T-cell (primary cell): ENCODE measurements at regions not wholly inside any gene's neighbourhood (a gene's known extent, or its start where the extent isn't known, plus 50 kb on each side); places are given as distances from the start of the nearest gene placed in this dataset.

ENCODE experiments used
- ATAC-seq, 4 experiments: fragments of 200-7000 bp in 3 of 4; fragments of 150-1000 bp in 1 of 4; cut with Tn5 transposase; replicated peaks in 1 of 4; 1 replicate in 3 of 4; 2 replicates in 1 of 4; pipeline ENCODE4 v1.10.0; 2021; ENCODE audit warnings: moderate library complexity in 3 of 4, mild to moderate bottlenecking in 2 of 4, moderate number of reproducible peaks in 1 of 4
- CTCF ChIA-PET, 2 donors: fragments of 300-600 bp; sonication (Branson Sonifier 250); formaldehyde crosslinking; loops; one replicate each; lab custom pipeline; 2022; ENCODE audit warnings: antibody characterized with exemption in 2 of 2; lab: Charles Lee
- POLR2A ChIA-PET, 2 donors: fragments of 300-600 bp; sonication (Branson Sonifier 250); formaldehyde crosslinking; loops; one replicate each; lab custom pipeline; 2022; ENCODE audit warnings: antibody characterized with exemption in 2 of 2; lab: Charles Lee
- DNase-seq, 35 experiments: peaks; one replicate each; pipeline versions ENCODE4 v3.0.0 to v3.0.0-alpha.2; 2013 to 2023
- H3K27ac ChIP-seq: one replicate; pipeline ENCODE4 v1.5.1; 2013; ENCODE audit warnings: low read length
- H3K27me3 ChIP-seq, 2 experiments: replicated peaks in 1 of 2; 1 replicate in 1 of 2; 2 replicates in 1 of 2; pipeline versions ENCODE4 v1.6.1 to v1.7.0; 2013; ENCODE audit warnings: low read length in 1 of 2, mixed read lengths in 1 of 2; ENCODE audit not compliant: control insufficient read depth in 2 of 2, insufficient read depth in 2 of 2; ENCODE audit errors: extremely low read depth in 1 of 2
- H3K36me3 ChIP-seq, 2 donors: 1 replicate in 1 of 2; 2 replicates in 1 of 2; pipeline versions ENCODE4 v1.6.1 to v1.7.0; 2013; ENCODE audit warnings: low read length in 1 of 2; ENCODE audit not compliant: control insufficient read depth in 2 of 2, insufficient read depth in 1 of 2; ENCODE audit errors: extremely low read depth in 1 of 2
- H3K4me1 ChIP-seq, 2 experiments: 1 replicate in 1 of 2; 2 replicates in 1 of 2; pipeline versions ENCODE4 v1.6.1 to v1.7.0; 2013; ENCODE audit warnings: low read length in 2 of 2, mixed read lengths in 1 of 2; ENCODE audit not compliant: insufficient read depth in 2 of 2, control insufficient read depth in 1 of 2; ENCODE audit errors: extremely low read depth in 1 of 2
- H3K4me3 ChIP-seq, 2 donors: 1 replicate in 1 of 2; 2 replicates in 1 of 2; pipeline versions ENCODE4 v1.5.1 to v1.7.0; 2013; ENCODE audit warnings: mild to moderate bottlenecking in 2 of 2, low read length in 1 of 2, moderate library complexity in 1 of 2; ENCODE audit not compliant: control insufficient read depth in 1 of 2; ENCODE audit errors: extremely low read depth in 1 of 2
- H3K9me3 ChIP-seq: 2 replicates; pipeline ENCODE4 v1.7.0; 2013
- H3K27ac Mint-ChIP-seq, 2 donors: one replicate each; pipeline ENCODE4 v1.8.0; 2020 to 2021; ENCODE audit warnings: mild to moderate bottlenecking in 2 of 2, mixed read lengths in 2 of 2
- H3K27me3 Mint-ChIP-seq, 2 donors: one replicate each; pipeline ENCODE4 v1.8.0; 2021 to 2022; ENCODE audit warnings: mixed read lengths in 2 of 2
- H3K36me3 Mint-ChIP-seq: one replicate; pipeline ENCODE4 v1.8.0; 2021; ENCODE audit warnings: mixed read lengths
- H3K4me1 Mint-ChIP-seq, 3 donors: one replicate each; pipeline ENCODE4 v1.8.0; 2020 to 2022; ENCODE audit warnings: mixed read lengths in 3 of 3, mild to moderate bottlenecking in 1 of 3
- H3K4me3 Mint-ChIP-seq, 3 donors: one replicate each; pipeline ENCODE4 v1.8.0; 2020 to 2022; ENCODE audit warnings: mild to moderate bottlenecking in 3 of 3, mixed read lengths in 3 of 3, moderate library complexity in 3 of 3
- H3K9me3 Mint-ChIP-seq, 3 donors: one replicate each; pipeline ENCODE4 v1.8.0; 2020 to 2022; ENCODE audit warnings: mixed read lengths in 3 of 3
- WGBS: methylation state at CpG from one replicate; pipeline ENCODE4 v1.1.5; 2013; ENCODE audit warnings: missing lambda C conversion rate; ENCODE audit not compliant: insufficient coverage; 5-methylcytosine and 5-hydroxymethylcytosine counted together

DNA sequence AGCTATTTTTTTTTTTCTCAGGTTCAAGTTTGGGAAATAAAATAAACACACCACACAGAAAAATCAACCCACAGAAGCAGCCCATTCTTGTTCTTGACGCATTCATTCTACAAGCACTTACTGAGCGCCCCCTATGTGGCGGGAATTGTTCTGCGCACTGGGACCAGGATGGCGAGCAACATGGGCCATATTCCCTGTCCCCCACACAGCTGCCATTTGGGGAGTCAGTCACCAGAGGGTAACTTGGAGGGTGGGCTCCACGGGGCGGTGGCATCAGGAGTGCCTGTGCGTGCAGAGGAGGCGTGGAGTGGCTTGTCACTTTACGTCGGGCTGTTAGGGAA, 185.0 kb upstream of the PDE10A start:
- Histone ChIP-seq H3K27me3 (peaks cover 11 to 52% of the 10 kb centered on the region in 2 experiments), H3K4me1 (peaks cover 5% of the 10 kb centered on the region in 2 experiments), H3K4me3 (no peak overlapping the region), H3K27ac (no peak overlapping the region), H3K9me3 (no peaks in the 10 kb centered on the region), H3K36me3 (no peaks in the 10 kb centered on the region)
- H3K9me3 Mint-ChIP-seq = no peaks in the 10 kb centered on the region
- peaks cover 60 to 74% of the 10 kb centered on the region in 2 donors for H3K27me3 Mint-ChIP-seq
- H3K36me3 Mint-ChIP-seq = no peaks in the 10 kb centered on the region
- ATAC-seq (no peak), DNase-seq (no peak)
- CTCF ChIA-PET = interaction anchor here in 1 of 2 donors (1.8 kb wide), 1 partner anchor 17 kb away, joined by 3 read pairs; no protein-coding TSS in a partner anchor
- WGBS = 93% methylated on average over 11 of the region's 11 CpGs
- no peak overlapping the region for H3K4me3 Mint-ChIP-seq
- H3K4me1 Mint-ChIP-seq = peaks cover 9 to 12% (median 10%) of the 10 kb centered on the region in 3 donors
- H3K27ac Mint-ChIP-seq = no peak overlapping the region
- POLR2A ChIA-PET = no interaction called here

DNA sequence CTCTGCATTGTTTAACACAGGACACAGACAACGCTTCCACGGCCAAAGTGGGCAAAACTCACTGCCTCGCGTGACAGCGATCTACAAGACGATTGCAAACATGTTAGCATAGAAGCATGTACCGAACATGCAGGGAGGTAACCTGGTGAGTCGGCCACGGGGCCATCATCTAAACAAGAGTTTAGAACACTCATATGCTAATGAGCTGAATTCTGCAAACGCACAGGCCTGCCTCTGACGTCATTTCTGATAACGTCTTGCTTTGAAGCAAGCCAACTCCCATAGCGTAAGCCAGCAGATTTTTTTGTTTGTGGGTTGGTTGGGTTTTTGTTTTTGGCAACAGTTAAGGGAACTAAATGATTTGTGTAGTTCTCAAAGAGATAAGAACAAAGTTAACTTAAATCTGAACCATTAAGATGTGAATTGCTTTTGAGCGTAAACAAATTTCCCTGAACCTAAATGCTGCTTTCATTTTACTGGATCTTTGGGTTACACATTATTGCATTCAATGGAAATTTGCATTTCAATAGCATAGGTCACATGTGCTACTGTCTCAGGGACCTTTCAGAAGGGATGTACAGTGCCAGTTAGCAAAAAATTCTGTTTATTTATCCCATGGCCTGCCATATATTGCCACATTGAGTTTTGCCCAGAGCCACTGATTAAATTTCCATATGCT, 184.5 kb upstream of the PDE10A start:
- peak in 2 of 35 experiments; percentile 1 to 8 for DNase-seq
- Mint-ChIP-seq H3K27me3 (peaks cover 60 to 72% of the 10 kb centered on the region in 2 donors), H3K4me1 (peaks cover 9 to 12% (median 10%) of the 10 kb centered on the region in 3 donors), H3K9me3 (no peaks in the 10 kb centered on the region), H3K36me3 (no peaks in the 10 kb centered on the region), H3K4me3 (no peak overlapping the region), H3K27ac (no peak overlapping the region)
- WGBS = 48% methylated on average over 14 of the region's 14 CpGs
- Histone ChIP-seq H3K27me3 (peaks cover 6 to 51% of the 10 kb centered on the region in 2 experiments), H3K27ac (no peak overlapping the region), H3K4me3 (no peak overlapping the region), H3K4me1 (peaks cover 5% of the 10 kb centered on the region in 2 experiments), H3K9me3 (no peaks in the 10 kb centered on the region), H3K36me3 (no peaks in the 10 kb centered on the region)
- POLR2A ChIA-PET = no interaction called here
- peak in 1 of 4 experiments; percentile 54 for ATAC-seq
- CTCF ChIA-PET = interaction anchor here in 1 of 2 donors (1.8 kb wide), 1 partner anchor 18 kb away, joined by 3 read pairs; no protein-coding TSS in a partner anchor

DNA sequence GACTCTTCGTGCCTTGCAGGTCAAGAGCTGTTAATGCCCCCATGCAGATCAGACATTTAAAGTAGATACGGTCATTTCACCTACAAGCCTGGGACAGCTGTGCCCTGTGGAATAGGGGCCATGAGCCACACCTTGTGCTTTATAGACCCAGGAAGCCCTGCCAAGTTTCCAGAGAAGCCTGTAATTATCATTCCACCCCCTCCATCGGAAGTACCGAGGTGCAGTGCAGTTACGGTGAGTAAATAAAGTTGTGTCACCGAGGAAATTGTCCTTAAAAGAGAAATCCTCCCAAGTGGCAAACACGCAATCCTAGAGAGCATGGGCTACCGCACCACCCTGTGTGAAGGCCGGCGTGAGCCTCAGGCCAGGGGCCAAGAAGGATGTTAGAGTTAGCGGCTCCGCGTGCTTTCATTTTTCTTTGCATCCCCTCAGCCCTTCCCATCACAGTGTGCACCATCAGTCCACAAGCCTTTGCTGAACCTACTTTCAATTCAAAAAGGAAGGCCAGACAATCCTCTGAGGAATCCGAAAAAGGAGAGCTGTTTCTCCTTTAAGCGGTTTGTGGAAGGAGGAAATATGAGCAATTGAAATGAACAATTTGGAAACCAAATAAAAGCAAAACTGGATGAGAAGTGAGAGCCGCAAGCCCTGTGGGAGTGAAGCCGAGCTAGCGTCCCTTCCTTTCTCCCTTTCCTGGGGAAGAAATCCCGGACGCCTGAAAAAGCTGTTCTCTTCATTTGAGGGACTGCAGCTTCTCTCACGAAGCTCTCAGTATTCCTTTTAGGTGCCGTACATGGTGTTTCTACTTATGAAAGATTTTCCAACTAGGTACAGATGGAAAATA, 183.3 kb upstream of the PDE10A start:
- CTCF ChIA-PET = no interaction called here
- POLR2A ChIA-PET = no interaction called here
- no peak overlapping the region for H3K4me3 ChIP-seq
- peaks cover 9 to 12% (median 10%) of the 10 kb centered on the region in 3 donors for H3K4me1 Mint-ChIP-seq
- H3K36me3 Mint-ChIP-seq = no peaks in the 10 kb centered on the region
- H3K27ac Mint-ChIP-seq = no peak overlapping the region
- peaks cover 57 to 69% of the 10 kb centered on the region in 2 donors for H3K27me3 Mint-ChIP-seq
- 73% methylated on average over 11 of the region's 22 CpGs for WGBS
- H3K9me3 ChIP-seq = no peaks in the 10 kb centered on the region
- no peak overlapping the region for H3K27ac ChIP-seq
- H3K4me1 ChIP-seq = peaks cover 5% of the 10 kb centered on the region in 2 experiments
- H3K27me3 ChIP-seq = peaks cover 3 to 50% of the 10 kb centered on the region in 2 experiments
- no peaks in the 10 kb centered on the region for H3K9me3 Mint-ChIP-seq
- no peaks in the 10 kb centered on the region for H3K36me3 ChIP-seq
- no peak for DNase-seq
- H3K4me3 Mint-ChIP-seq = no peak overlapping the region
- no peak for ATAC-seq

DNA sequence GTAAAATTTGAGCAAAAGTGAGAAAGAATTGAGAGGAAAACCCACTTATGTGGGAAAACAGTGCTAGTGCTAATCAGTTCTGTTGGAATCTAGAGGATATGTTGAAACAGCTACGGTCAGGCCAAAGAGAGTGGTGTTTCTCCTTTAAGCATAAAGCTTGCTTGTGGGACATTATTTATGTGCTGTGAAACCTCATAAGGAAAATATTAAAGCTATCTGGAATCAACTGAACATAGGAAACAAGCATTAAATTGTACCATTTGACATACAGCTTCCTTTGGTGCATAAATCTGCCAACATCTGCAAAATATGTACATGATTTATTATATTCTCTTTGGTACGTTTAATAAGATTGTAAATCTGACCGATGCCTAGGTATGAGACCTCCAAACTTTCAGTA, 182.5 kb upstream of the PDE10A start:
- H3K36me3 ChIP-seq = no peaks in the 10 kb centered on the region
- H3K4me3 ChIP-seq = no peak overlapping the region
- POLR2A ChIA-PET = interaction anchor here in 1 of 2 donors (0.6 kb wide), 2 partner anchors 39 to 1156 kb away, joined by 7 to 9 read pairs; no protein-coding TSS in a partner anchor
- Mint-ChIP-seq H3K4me1 (peaks cover 9 to 12% (median 10%) of the 10 kb centered on the region in 3 donors), H3K27me3 (peaks cover 53 to 67% of the 10 kb centered on the region in 2 donors), H3K27ac (no peak overlapping the region), H3K9me3 (no peaks in the 10 kb centered on the region), H3K36me3 (no peaks in the 10 kb centered on the region), H3K4me3 (no peak overlapping the region)
- H3K27me3 ChIP-seq = peaks cover 3 to 53% of the 10 kb centered on the region in 2 experiments
- no peak for ATAC-seq
- H3K27ac ChIP-seq = no peak overlapping the region
- CTCF ChIA-PET = interaction anchor here in 1 of 2 donors (0.5 kb wide), 1 partner anchor 15 kb away, joined by 12 read pairs; no protein-coding TSS in a partner anchor
- WGBS = no CpG with 5 or more reads among the region's 3 CpGs
- no peaks in the 10 kb centered on the region for H3K9me3 ChIP-seq
- H3K4me1 ChIP-seq = peaks cover 5% of the 10 kb centered on the region in 2 experiments
- no peak for DNase-seq

DNA sequence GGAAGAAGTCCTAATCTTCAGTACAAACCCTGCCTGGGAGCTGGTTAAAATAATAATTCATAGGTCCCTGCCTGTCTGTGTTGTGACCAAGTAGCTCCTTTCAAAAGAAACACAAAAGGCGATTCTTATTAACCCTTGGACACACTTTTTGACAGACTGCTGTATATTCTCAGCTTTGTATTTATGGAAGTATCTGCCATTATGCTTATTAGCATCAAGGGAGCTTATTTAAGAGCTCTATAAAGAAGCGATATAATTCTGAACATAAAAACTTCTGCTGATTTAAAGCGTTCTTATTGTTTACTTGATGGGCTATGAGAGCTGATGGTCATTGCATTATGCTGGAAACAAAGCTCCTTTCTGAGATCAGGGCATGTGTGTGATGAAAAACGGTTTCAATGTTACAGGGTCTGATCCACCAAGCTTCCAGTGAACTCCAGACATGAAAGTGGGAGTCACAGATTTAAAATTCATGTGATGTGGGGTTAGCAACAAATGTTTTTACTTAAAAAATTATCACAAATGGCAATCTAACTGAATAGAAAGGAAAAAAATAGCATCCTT, 181.8 kb upstream of the PDE10A start:
- CTCF ChIA-PET = interaction anchor here in 1 of 2 donors (0.5 kb wide), 1 partner anchor 14 kb away, joined by 12 read pairs; no protein-coding TSS in a partner anchor
- no peaks in the 10 kb centered on the region for H3K9me3 ChIP-seq
- POLR2A ChIA-PET = interaction anchor here in 1 of 2 donors (0.6 kb wide), 2 partner anchors 39 to 1155 kb away, joined by 7 to 9 read pairs; no protein-coding TSS in a partner anchor
- Mint-ChIP-seq H3K36me3 (no peaks in the 10 kb centered on the region), H3K27me3 (peaks cover 53 to 65% of the 10 kb centered on the region in 2 donors), H3K4me3 (no peak overlapping the region), H3K27ac (no peak overlapping the region), H3K4me1 (peaks cover 4 to 7% (median 5%) of the 10 kb centered on the region in 3 donors), H3K9me3 (no peaks in the 10 kb centered on the region)
- H3K36me3 ChIP-seq = no peaks in the 10 kb centered on the region
- no peak overlapping the region for H3K4me3 ChIP-seq
- H3K27ac ChIP-seq = no peak overlapping the region
- H3K4me1 ChIP-seq = peaks cover under 1 to 1% of the 10 kb centered on the region in 2 experiments
- WGBS = 70% methylated on average over 2 of the region's 4 CpGs
- ATAC-seq (no peak), DNase-seq (no peak)
- peaks cover 3 to 47% of the 10 kb centered on the region in 2 experiments for H3K27me3 ChIP-seq

DNA sequence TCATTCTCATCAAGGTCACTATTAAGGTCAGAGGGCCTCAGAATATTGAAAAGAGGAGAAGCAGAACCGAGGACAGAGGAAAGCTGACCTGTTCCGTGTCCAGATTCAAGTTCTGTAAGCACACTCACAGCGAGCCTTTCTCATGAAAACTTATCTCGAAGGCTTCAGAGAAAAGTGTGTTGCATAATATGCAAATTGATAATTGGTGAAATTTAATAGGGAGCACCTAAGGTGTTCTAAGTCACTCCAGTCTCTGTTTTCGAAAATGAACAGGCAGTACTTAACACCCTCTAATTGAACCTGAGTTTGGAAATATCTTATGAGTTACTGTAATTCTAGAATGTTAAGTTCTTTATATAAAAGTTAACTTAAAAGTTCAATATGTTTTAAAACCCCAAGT, 181.2 kb upstream of the PDE10A start:
- 47% methylated on average over 3 of the region's 5 CpGs for WGBS
- POLR2A ChIA-PET = no interaction called here
- Mint-ChIP-seq H3K9me3 (no peaks in the 10 kb centered on the region), H3K27ac (no peak overlapping the region), H3K27me3 (peaks cover 52 to 64% of the 10 kb centered on the region in 2 donors), H3K4me3 (no peak overlapping the region), H3K4me1 (peaks cover 0 to under 1% (median 0%) of the 10 kb centered on the region in 3 donors), H3K36me3 (no peaks in the 10 kb centered on the region)
- CTCF ChIA-PET = no interaction called here
- peaks cover 5 to 43% of the 10 kb centered on the region in 2 experiments for H3K27me3 ChIP-seq
- ATAC-seq (no peak), DNase-seq (no peak)
- no peaks in the 10 kb centered on the region for H3K36me3 ChIP-seq
- no peak overlapping the region for H3K4me3 ChIP-seq
- H3K4me1 ChIP-seq = no peaks in the 10 kb centered on the region
- H3K9me3 ChIP-seq = no peaks in the 10 kb centered on the region
- no peak overlapping the region for H3K27ac ChIP-seq
